NOMO-1 (cell line): ENCODE measurements at regions not wholly inside any gene's neighbourhood (a gene's known extent, or its start where the extent isn't known, plus 50 kb on each side); places are given as distances from the start of the nearest gene placed in this dataset.
A peak's percentile ranks its signal among the peaks of the same experiment; 100 is the strongest.

Source experiments
- DNase-seq, 2 experiments: peaks; one replicate each; lab custom pipeline; 2025; ENCODE audit not compliant: unreplicated experiment in 2 of 2; lab: John Stamatoyannopoulos, UW

- DNase-seq: peak; percentile 6 to 55
Measured at GRCh38 chr1:168631671-168632400, 55.4 kb downstream of the XCL1 start.

- no peak for DNase-seq
Measured at GRCh38 chr1:168634951-168635532, 58.6 kb downstream of the XCL1 start.

GRCh38 chr1:168636200-168636599 is 59.8 kb downstream of the XCL1 start:
- DNase-seq: peak in 1 of 2 experiments; percentile 2

GRCh38 chr1:168636642-168637111 is 60.3 kb downstream of the XCL1 start:
- DNase-seq: no peak

GRCh38 chr1:168637350-168637991 is 61.1 kb downstream of the XCL1 start:
- DNase-seq: peak; percentile 8 to 24

- DNase-seq: no peak
Measured at GRCh38 chr1:168638884-168639283, 62.5 kb downstream of the XCL1 start.

- no peak for DNase-seq
Measured at GRCh38 chr1:168640182-168640581, 63.8 kb downstream of the XCL1 start.

GRCh38 chr1:168640836-168641235 is 64.4 kb downstream of the XCL1 start:
- DNase-seq: no peak

- DNase-seq: no peak
Measured at GRCh38 chr1:168643152-168643551, 66.7 kb downstream of the XCL1 start.
